NCI-H524 (cell line): ENCODE measurements at regions not wholly inside any gene's neighbourhood (a gene's known extent, or its start where the extent isn't known, plus 50 kb on each side); places are given as distances from the start of the nearest gene placed in this dataset.

ENCODE experiments used
- DNase-seq, 2 experiments: peaks; one replicate each; lab custom pipeline; 2025; lab: John Stamatoyannopoulos, UW

GRCh38 chr20:16678779-16679178 is 51.0 kb upstream of the SNRPB2 start:
- no peak for DNase-seq

GRCh38 chr20:16676891-16677290 is 52.9 kb upstream of the SNRPB2 start:
- DNase-seq: no peak

- DNase-seq: no peak
Measured at GRCh38 chr20:16675001-16675564, 54.7 kb upstream of the SNRPB2 start.

- DNase-seq: no peak
Measured at GRCh38 chr20:16674243-16674642, 55.6 kb upstream of the SNRPB2 start.

- DNase-seq: peak; percentile 27 to 73
Measured at GRCh38 chr20:16672299-16672698, 57.5 kb upstream of the SNRPB2 start.

GRCh38 chr20:16671753-16672152 is 58.1 kb upstream of the SNRPB2 start:
- DNase-seq: peak; percentile 80 to 92

GRCh38 chr20:16666272-16666671 is 63.6 kb upstream of the SNRPB2 start:
- no peak for DNase-seq

GRCh38 chr20:16664020-16664419 is 65.8 kb upstream of the SNRPB2 start:
- peak; percentile 96 to 99 for DNase-seq

- DNase-seq: peak; percentile 64 to 96
Measured at GRCh38 chr20:16662467-16662866, 67.4 kb upstream of the SNRPB2 start.

GRCh38 chr20:16661756-16662155 is 68.1 kb upstream of the SNRPB2 start:
- no peak for DNase-seq

GRCh38 chr20:16654858-16655535 is 74.8 kb upstream of the SNRPB2 start:
- peak in 1 of 2 experiments; percentile 19 for DNase-seq

GRCh38 chr20:16653266-16653665 is 76.6 kb upstream of the SNRPB2 start:
- no peak for DNase-seq

GRCh38 chr20:16647875-16648597 is 74.8 kb upstream of the KIF16B start:
- peak; percentile 67 to 85 for DNase-seq

GRCh38 chr20:16641511-16642023 is 68.3 kb upstream of the KIF16B start:
- DNase-seq: no peak

- DNase-seq: no peak
Measured at GRCh38 chr20:16639027-16639941, 66.0 kb upstream of the KIF16B start.

- DNase-seq: no peak
Measured at GRCh38 chr20:16637797-16638196, 64.5 kb upstream of the KIF16B start.

- no peak for DNase-seq
Measured at GRCh38 chr20:16626849-16627248, 53.6 kb upstream of the KIF16B start.

- no peak for DNase-seq
Measured at GRCh38 chr20:16624106-16624505, 50.9 kb upstream of the KIF16B start.
